CD14-positive monocyte (primary cell): ENCODE measurements at regions not wholly inside any gene's neighbourhood (a gene's known extent, or its start where the extent isn't known, plus 50 kb on each side); places are given as distances from the start of the nearest gene placed in this dataset.

Source experiments
- DNase-seq, 3 donors: peaks; one replicate each; pipeline ENCODE4 v3.0.0-alpha.2; 2011 to 2022
- H2AFZ ChIP-seq: 2 replicates; pipeline ENCODE4 v1.6.0; 2012; ENCODE audit warnings: mild to moderate bottlenecking, low read depth, low read length, inconsistent platforms; ENCODE audit not compliant: insufficient read depth, poor library complexity, severe bottlenecking
- H3K27ac ChIP-seq, 2 donors: 1 replicate in 1 of 2; 2 replicates in 1 of 2; pipeline ENCODE4 v1.5.1; 2012 to 2013; ENCODE audit warnings: low read length in 2 of 2, control low read depth in 1 of 2, inconsistent platforms in 1 of 2, low read depth in 1 of 2, mild to moderate bottlenecking in 1 of 2
- H3K27me3 ChIP-seq, 2 donors: one replicate each; pipeline versions ENCODE4 v1.6.0 to v1.6.1; 2011 to 2013; ENCODE audit warnings: low read length in 2 of 2; ENCODE audit not compliant: control insufficient read depth in 2 of 2, insufficient read depth in 2 of 2
- H3K36me3 ChIP-seq, 2 donors: replicated peaks in 1 of 2; 1 replicate in 1 of 2; 2 replicates in 1 of 2; pipeline versions ENCODE4 v1.5.1 to v1.6.1; 2012 to 2013; ENCODE audit warnings: low read length in 2 of 2, control low read depth in 1 of 2, inconsistent platforms in 1 of 2, mild to moderate bottlenecking in 1 of 2; ENCODE audit not compliant: insufficient read depth in 2 of 2, control insufficient read depth in 1 of 2
- H3K4me1 ChIP-seq, 2 donors: 1 replicate in 1 of 2; 2 replicates in 1 of 2; pipeline versions ENCODE4 v1.5.1 to v1.6.1; 2012 to 2013; ENCODE audit warnings: low read length in 2 of 2, control low read depth in 1 of 2, inconsistent platforms in 1 of 2, mild to moderate bottlenecking in 1 of 2, moderate library complexity in 1 of 2; ENCODE audit not compliant: insufficient read depth in 2 of 2, control insufficient read depth in 1 of 2
- H3K4me2 ChIP-seq: replicated peaks from 2 replicates; pipeline ENCODE3; 2012; ENCODE audit warnings: low read length, moderate library complexity, mild to moderate bottlenecking; ENCODE audit not compliant: poor library complexity, severe bottlenecking; ENCODE audit errors: extremely low read depth
- H3K4me3 ChIP-seq, 3 experiments: fragments of 200-600 bp in 1 of 3; sonication (generic) in 1 of 3; replicated peaks in 1 of 3; 1 replicate in 2 of 3; 2 replicates in 1 of 3; pipeline ENCODE4 v1.5.1; 2011 to 2013; ENCODE audit warnings: low read length in 3 of 3, mild to moderate bottlenecking in 3 of 3, control low read depth in 2 of 3, low read depth in 2 of 3, inconsistent platforms in 1 of 3, moderate library complexity in 1 of 3
- H3K79me2 ChIP-seq: 2 replicates; pipeline ENCODE4 v1.6.0; 2012; ENCODE audit warnings: mild to moderate bottlenecking, control low read depth, inconsistent platforms, low read length, moderate library complexity; ENCODE audit not compliant: insufficient read depth
- H3K9ac ChIP-seq: 2 replicates; pipeline ENCODE4 v1.6.0; 2017; ENCODE audit warnings: low read length, mild to moderate bottlenecking; ENCODE audit not compliant: insufficient read depth, poor library complexity, severe bottlenecking
- H3K9me3 ChIP-seq, 2 donors: replicated peaks in 1 of 2; 1 replicate in 1 of 2; 2 replicates in 1 of 2; pipeline versions ENCODE4 v1.5.1 to v1.6.1; 2012 to 2013; ENCODE audit warnings: low read length in 2 of 2, control low read depth in 1 of 2; ENCODE audit not compliant: control insufficient read depth in 1 of 2, insufficient read depth in 1 of 2
- H4K20me1 ChIP-seq: 2 replicates; pipeline ENCODE4 v1.6.0; 2012; ENCODE audit warnings: mild to moderate bottlenecking, low read length, control low read depth, moderate library complexity; ENCODE audit not compliant: insufficient read depth
- H3K27ac Mint-ChIP-seq, 7 donors: one replicate each; pipeline ENCODE4 v1.8.0; 2020; ENCODE audit warnings: mild to moderate bottlenecking in 7 of 7, mixed read lengths in 7 of 7, moderate library complexity in 6 of 7, inconsistent platforms in 2 of 7
- H3K27me3 Mint-ChIP-seq, 3 donors: one replicate each; pipeline ENCODE4 v1.8.0; 2021 to 2022; ENCODE audit warnings: low read depth in 3 of 3, mild to moderate bottlenecking in 3 of 3, mixed read lengths in 3 of 3, moderate library complexity in 3 of 3, inconsistent platforms in 1 of 3
- H3K36me3 Mint-ChIP-seq, 2 donors: one replicate each; pipeline ENCODE4 v1.8.0; 2020; ENCODE audit warnings: mixed read lengths in 2 of 2, inconsistent platforms in 1 of 2, mild to moderate bottlenecking in 1 of 2
- H3K4me1 Mint-ChIP-seq: one replicate; pipeline ENCODE4 v1.8.0; 2020; ENCODE audit warnings: mild to moderate bottlenecking, mixed read lengths
- H3K4me3 Mint-ChIP-seq, 2 donors: one replicate each; pipeline ENCODE4 v1.8.0; 2020; ENCODE audit warnings: mild to moderate bottlenecking in 2 of 2, mixed read lengths in 2 of 2, moderate library complexity in 1 of 2
- H3K9me3 Mint-ChIP-seq, 7 donors: one replicate each; pipeline ENCODE4 v1.8.0; 2020 to 2022; ENCODE audit warnings: mixed read lengths in 7 of 7, mild to moderate bottlenecking in 6 of 7, moderate library complexity in 6 of 7, inconsistent platforms in 2 of 7
- CTCF ChIP-seq: fragments of 200-600 bp; IDR thresholded peaks from one replicate; pipeline ENCODE4 v1.8.0; 2022; ENCODE audit warnings: antibody characterized with exemption, mild to moderate bottlenecking
- WGBS: methylation state at CpG from one replicate; pipeline ENCODE4 v1.1.5; 2013; ENCODE audit warnings: missing lambda C conversion rate; ENCODE audit not compliant: insufficient coverage; 5-methylcytosine and 5-hydroxymethylcytosine counted together
- intact Hi-C, 2 donors: fragments of 100-400 bp; cut with micrococcal nuclease; formaldehyde crosslinking; loops; one replicate each; pipeline versions ENCODE4 v1.15.0 to v1.15.1; 2023

- H3K9ac ChIP-seq: no peak overlapping the region
- no peak overlapping the region for H3K4me3 ChIP-seq
- intact Hi-C loops: no loop called here
- Mint-ChIP-seq H3K36me3 (no peaks in the 10 kb centered on the region), H3K27ac (no peak overlapping the region), H3K4me1 (no peaks in the 10 kb centered on the region), H3K27me3 (no peaks in the 10 kb centered on the region), H3K9me3 (peaks cover 0 to 8% (median 4%) of the 10 kb centered on the region in 7 donors), H3K4me3 (no peak overlapping the region)
- DNase-seq: no peak
- no peaks in the 10 kb centered on the region for H3K79me2 ChIP-seq
- no peaks in the 10 kb centered on the region for H3K4me1 ChIP-seq
- H3K27ac ChIP-seq: no peak overlapping the region
- no peak for TF ChIP-seq CTCF
- H3K27me3 ChIP-seq: no peaks in the 10 kb centered on the region
- no CpG with 5 or more reads among the region's 2 CpGs for WGBS
- H4K20me1 ChIP-seq: no peaks in the 10 kb centered on the region
- no peak overlapping the region for H3K4me2 ChIP-seq
- no peak overlapping the region for H2AFZ ChIP-seq
- no peaks in the 10 kb centered on the region for H3K36me3 ChIP-seq
- peaks cover 3 to 12% of the 10 kb centered on the region in 2 donors for H3K9me3 ChIP-seq
These were observed 458.3 kb downstream of the ETNK1 start for GRCh38 chr12:23083267-23083666.

- H3K36me3 ChIP-seq: no peaks in the 10 kb centered on the region
- Mint-ChIP-seq H3K27ac (no peak overlapping the region), H3K4me1 (no peaks in the 10 kb centered on the region), H3K36me3 (no peaks in the 10 kb centered on the region), H3K27me3 (no peaks in the 10 kb centered on the region), H3K4me3 (no peak overlapping the region), H3K9me3 (peaks cover 0 to 8% (median 5%) of the 10 kb centered on the region in 7 donors)
- H3K27ac ChIP-seq: no peak overlapping the region
- intact Hi-C loops: no loop called here
- H3K4me2 ChIP-seq: no peak overlapping the region
- no peak for TF ChIP-seq CTCF
- H3K27me3 ChIP-seq: no peaks in the 10 kb centered on the region
- DNase-seq: no peak
- no peaks in the 10 kb centered on the region for H3K79me2 ChIP-seq
- peaks cover 3 to 12% of the 10 kb centered on the region in 2 donors for H3K9me3 ChIP-seq
- H3K4me3 ChIP-seq: no peak overlapping the region
- 100% methylated on average over 1 of the region's 5 CpGs for WGBS
- no peak overlapping the region for H2AFZ ChIP-seq
- H4K20me1 ChIP-seq: no peaks in the 10 kb centered on the region
- no peak overlapping the region for H3K9ac ChIP-seq
- H3K4me1 ChIP-seq: no peaks in the 10 kb centered on the region
These were observed 459.4 kb downstream of the ETNK1 start for GRCh38 chr12:23084236-23084995.
